MG63 (cell line): ENCODE measurements at regions not wholly inside any gene's neighbourhood (a gene's known extent, or its start where the extent isn't known, plus 50 kb on each side); places are given as distances from the start of the nearest gene placed in this dataset.
"Not testable (repeated sequence)": the region's sequence is repeated elsewhere in the genome, so short reads cannot be mapped to it uniquely, and the experiment has no call there.

Experiments used
- DNase-seq: peaks from one replicate; pipeline ENCODE4 v3.0.0-alpha.2; 2020
- H3K27me3 ChIP-seq: fragments of 250-450 bp; sonication (Bioruptor Pico); 2 replicates; pipeline ENCODE4 v1.5.1; 2020; ENCODE audit warnings: mild to moderate bottlenecking, moderate library complexity
- H3K36me3 ChIP-seq: fragments of 250-450 bp; sonication (Bioruptor Pico); 2 replicates; pipeline ENCODE4 v1.5.1; 2020; ENCODE audit warnings: mild to moderate bottlenecking, moderate library complexity
- H3K4me3 ChIP-seq: fragments of 250-450 bp; sonication (Bioruptor Pico); 2 replicates; pipeline ENCODE4 v1.5.1; 2020; ENCODE audit warnings: mild to moderate bottlenecking, moderate library complexity
- H3K9me3 ChIP-seq: fragments of 250-450 bp; sonication (Bioruptor Pico); 2 replicates; pipeline ENCODE4 v1.5.1; 2020; ENCODE audit warnings: mild to moderate bottlenecking, moderate library complexity

DNA sequence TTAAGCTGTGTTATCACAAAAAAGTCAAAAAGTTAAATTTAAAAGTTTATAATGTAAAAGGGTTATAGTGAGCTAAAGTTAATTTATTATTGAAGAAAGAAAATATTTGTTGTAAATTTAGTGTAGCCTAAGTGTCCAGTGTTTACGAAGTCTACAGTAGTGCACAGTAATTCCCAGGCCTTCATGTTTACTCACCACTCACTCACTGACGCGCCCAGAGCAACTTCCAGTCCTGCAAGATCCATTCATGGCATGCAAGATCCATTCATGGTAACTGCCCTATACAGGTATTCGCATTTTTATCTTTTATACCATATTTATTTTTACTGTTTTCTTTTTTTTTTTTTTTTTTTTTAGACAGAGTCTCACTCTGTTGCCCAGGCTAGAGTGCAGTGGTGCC lies 69.5 kb downstream of the TPRA1 start:
- Histone ChIP-seq H3K9me3 (no peaks in the 10 kb centered on the region), H3K4me3 (no peak overlapping the region), H3K27me3 (peaks cover 14% of the 10 kb centered on the region; the same call in 1 of the 2 replicates), H3K36me3 (no peaks in the 10 kb centered on the region)
- no peak for DNase-seq

DNA sequence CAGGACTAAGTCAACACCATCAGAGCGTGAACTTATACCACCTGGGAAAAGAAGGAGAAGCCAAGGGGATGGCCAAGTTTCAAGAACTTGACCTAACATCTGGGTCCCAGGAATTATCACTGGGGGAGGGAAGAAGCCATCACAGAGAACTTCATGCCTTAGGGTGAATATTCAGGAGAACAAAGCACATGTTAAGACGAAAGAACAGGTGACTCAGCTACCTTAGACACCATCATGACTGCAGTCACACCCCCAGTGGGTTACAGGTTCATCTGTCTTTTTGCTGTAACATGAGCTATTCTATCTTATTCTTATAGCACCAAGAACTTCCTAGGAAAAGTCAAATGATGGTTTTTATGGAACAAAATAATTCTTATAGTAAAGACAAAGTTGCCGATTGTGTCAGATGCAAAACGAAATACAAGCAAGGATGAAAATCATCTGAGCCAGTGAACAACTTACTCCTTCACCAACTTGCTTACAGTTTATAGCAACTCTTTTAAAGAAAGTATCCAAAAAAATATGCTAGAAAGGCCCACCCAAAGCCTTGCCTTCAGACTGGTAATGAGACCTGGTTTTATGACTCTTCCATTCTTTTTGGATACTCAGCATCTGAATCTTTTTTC lies 72.0 kb downstream of the TPRA1 start:
- no peak for DNase-seq
- Histone ChIP-seq H3K27me3 (peaks cover 29% of the 10 kb centered on the region), H3K36me3 (no peaks in the 10 kb centered on the region)

DNA sequence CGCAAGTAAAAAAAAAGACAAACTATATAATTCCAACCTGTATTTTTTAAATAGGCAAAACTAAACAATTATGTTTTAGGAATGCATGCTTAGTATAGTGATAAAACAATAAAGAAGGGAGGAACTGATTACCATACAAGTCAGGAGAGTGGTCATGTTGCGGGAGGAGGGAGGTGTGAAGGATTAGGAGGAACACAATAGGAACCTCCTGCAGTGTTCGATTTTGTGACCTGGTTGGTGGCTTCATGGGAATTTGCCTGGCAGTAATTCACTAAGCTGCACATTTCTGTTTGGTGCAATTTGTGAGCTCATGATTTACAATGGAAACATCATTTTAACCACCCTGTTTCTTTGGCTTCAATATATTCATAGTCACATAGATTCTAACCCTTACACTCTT lies 78.3 kb downstream of the TPRA1 start:
- no peak for DNase-seq
- Histone ChIP-seq H3K36me3 (no peaks in the 10 kb centered on the region), H3K4me3 (no peak overlapping the region), H3K27me3 (peaks cover 44% of the 10 kb centered on the region), H3K9me3 (no peaks in the 10 kb centered on the region)

More for the DNA sequence above, 72.0 kb downstream of the TPRA1 start:
- Histone ChIP-seq H3K9me3 (no peaks in the 10 kb centered on the region), H3K4me3 (no peak overlapping the region)

DNA sequence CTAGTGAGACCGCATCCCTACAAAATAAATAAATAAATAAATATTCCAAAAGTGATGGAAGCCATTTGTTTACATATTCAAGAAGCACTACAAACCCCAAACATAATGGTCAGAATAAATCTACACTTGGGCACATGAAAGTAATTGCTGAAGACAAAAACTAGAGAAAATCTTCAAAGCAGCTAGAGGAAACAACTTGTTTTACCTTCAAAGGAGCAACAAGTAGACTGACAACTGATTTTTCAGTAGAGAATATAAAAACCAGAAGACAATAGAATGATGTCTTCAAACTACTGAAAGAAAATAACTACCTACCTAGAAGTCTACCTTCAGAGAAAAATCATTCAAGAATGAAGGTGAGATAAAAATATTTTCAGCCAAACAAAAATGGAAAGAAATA lies 89.4 kb downstream of the TPRA1 start:
- peaks cover 29% of the 10 kb centered on the region for H3K9me3 ChIP-seq
- H3K4me3 ChIP-seq: no peak overlapping the region
- DNase-seq: no peak
- H3K36me3 ChIP-seq: no peaks in the 10 kb centered on the region
- peaks cover 6% of the 10 kb centered on the region; the same call in 1 of the 2 replicates for H3K27me3 ChIP-seq

DNA sequence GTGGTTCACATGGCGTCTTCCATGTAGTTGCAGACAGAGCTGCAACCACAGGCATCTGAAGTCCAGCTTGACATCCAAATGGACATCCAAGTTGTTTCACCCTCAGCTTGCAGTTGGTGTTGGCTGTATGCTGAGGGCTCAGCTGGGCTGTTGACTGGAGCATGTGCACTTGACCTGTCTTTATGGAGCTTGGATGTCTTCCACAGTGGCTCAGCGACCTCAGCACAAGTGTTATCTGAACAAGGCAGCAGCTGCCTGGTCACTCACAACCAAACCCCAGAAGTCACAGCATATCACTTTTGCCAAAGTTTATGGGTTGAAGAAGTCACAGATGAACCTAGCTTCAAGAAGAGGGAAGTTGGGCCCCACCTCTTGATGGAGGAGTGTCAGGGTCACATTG lies 92.9 kb downstream of the TPRA1 start:
- no peak for DNase-seq
- 0 out of 2 replicates have a peak, but pooled peaks cover 2% of the 10 kb centered on the region for H3K27me3 ChIP-seq
- H3K9me3 ChIP-seq: peaks cover 25% of the 10 kb centered on the region

DNA sequence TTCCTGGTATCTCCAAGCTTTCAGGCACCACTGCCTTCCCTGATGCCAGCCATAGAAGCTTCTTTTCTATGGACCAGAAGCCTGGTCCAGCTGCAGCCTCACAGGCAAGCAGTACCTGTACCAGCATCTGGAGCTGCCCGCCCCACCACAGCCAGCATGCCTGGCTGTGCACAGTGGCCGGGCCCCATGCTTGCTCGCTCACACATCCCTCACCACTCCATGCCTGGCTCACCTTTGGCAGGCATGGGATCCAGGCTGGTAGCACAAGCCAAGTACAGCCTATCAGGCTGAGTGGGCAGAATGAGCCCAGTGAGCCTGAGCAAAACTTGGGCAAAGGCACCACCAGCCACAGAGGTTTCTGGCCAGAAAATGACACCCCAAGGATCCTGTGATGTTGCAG lies 93.4 kb downstream of the TPRA1 start:
- H3K9me3 ChIP-seq: peaks cover 21% of the 10 kb centered on the region
- no peak overlapping the region for H3K4me3 ChIP-seq
- DNase-seq: no peak
- 0 out of 2 replicates have a peak, but pooled peaks cover 2% of the 10 kb centered on the region for H3K27me3 ChIP-seq
- no peaks in the 10 kb centered on the region for H3K36me3 ChIP-seq

More for the DNA sequence above, 92.9 kb downstream of the TPRA1 start:
- H3K36me3 ChIP-seq: no peaks in the 10 kb centered on the region
- no peak overlapping the region for H3K4me3 ChIP-seq

DNA sequence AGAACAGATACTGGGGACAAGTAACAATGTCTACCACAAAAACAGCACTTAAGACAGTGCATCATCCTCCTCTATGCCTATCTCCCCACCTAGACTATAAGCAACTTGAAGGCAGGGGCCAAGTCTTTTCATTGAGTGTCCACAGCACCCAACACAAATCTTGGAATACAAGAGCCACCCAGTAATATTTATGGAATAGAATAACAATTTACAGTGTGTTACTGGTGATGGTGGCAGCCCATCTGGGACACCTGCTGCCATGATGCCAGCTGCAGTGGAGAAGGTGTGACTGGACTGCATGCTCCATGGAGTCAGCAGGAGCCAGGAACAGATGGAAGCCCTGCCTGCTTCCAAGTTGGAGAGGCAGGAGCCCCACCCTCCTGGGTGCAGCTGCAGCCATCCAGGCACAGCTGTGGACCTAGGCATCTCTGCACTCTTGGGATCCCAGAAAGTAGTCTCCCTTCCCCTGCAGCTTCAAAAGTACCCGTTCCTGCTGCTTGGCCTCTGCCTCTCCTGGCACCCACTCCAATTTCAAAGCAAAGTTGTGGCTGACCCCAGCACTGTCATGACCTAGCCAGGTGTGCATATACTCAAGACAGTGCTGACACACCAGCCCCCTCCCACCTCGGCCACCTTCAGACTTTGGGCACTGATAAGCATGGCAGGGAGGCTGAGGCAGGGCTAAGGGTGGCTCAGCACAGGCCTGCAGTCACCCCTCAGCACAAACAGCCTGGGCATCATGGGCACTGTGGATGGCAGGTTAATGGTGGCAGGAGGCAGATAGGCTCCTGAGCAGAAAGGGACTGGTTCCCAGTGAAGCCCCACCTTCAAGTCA lies 94.5 kb downstream of the TPRA1 start:
- peaks cover 11% of the 10 kb centered on the region for H3K9me3 ChIP-seq
- no peaks in the 10 kb centered on the region for H3K36me3 ChIP-seq
- H3K4me3 ChIP-seq: no peak overlapping the region
- no peaks in the 10 kb centered on the region for H3K27me3 ChIP-seq
- DNase-seq: no peak

DNA sequence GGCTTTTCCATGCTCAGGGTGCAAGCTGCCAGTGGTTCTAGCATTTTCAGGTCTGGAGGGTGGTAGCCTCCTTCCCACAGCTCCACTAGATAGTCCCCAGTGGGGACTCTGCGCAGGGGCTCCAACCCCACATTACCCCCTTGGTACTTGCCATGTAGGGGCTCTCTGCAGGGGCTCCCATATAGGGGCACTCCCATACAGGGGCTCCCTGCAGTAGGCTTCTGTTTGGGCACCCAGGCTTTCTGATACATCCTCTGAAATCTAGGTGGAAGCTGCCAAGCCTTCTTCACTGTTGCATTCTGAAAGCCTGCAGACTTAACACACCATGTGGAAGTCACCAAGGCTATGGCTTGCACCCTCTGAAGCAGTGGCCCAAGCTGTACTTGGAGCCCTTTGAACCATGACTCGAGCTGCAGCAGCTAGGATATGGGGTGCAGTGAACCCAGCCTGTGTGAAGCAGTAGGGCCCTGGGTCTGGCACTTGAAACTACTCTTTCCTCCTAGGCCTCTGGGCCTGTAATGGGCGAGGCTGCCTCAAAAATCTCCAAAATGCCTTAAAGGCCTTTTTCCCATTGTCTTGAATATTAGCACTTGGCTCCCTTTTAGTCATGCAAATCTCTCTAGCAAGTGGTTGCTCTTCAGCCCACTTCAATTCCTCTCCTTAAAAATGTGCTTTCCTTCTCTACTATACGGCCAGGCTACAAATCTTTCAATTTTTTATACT lies 96.4 kb downstream of the TPRA1 start:
- DNase-seq: no peak
- Histone ChIP-seq H3K9me3 (peaks cover 3% of the 10 kb centered on the region; the same call in 1 of the 2 replicates), H3K27me3 (no peaks in the 10 kb centered on the region), H3K36me3 (no peaks in the 10 kb centered on the region), H3K4me3 (no peak overlapping the region)

DNA sequence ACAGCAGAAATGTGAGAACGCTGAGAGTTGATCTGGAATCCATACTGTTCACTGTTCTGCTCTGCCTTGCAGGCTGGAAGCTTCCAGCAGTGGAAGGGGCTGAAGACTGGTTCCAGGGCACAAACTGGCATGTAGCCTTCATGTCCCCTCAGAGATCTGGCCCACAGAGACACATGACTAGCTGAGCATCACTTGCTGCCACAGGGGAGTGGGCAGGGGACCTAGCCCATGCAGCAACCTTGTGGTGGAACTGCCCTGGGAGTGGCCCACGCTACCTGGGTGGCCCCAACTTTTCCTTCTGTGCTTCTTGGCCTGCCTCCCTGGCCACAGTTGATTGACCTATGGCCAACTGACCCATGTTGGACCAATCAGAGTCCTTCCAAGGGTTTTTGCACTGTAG lies 98.1 kb downstream of the TPRA1 start:
- no peaks in the 10 kb centered on the region for H3K36me3 ChIP-seq
- no peak overlapping the region for H3K4me3 ChIP-seq
- no peaks in the 10 kb centered on the region for H3K27me3 ChIP-seq
- peaks cover 3% of the 10 kb centered on the region; the same call in 1 of the 2 replicates for H3K9me3 ChIP-seq
- no peak for DNase-seq

DNA sequence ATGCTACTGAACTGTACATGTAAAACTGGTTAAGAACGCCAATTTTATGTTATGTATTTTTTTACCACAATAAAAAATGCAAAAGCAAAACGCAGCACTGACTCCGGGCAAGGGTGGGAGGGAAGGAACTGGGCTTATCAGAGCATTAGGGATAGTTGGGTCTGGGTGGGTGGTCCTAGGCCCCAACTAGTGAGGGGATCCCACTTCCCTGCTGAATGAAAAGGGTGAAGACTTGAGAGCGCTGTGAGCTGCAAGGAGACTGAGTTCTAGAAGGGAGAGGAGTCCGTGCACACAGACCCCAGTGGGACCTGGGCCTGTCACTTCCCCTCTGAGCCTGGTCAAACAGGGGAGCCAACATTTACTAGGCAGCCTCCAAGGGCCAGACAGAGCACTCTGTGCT lies 98.6 kb downstream of the TPRA1 start:
- Histone ChIP-seq H3K27me3 (no peaks in the 10 kb centered on the region), H3K9me3 (peaks cover 3% of the 10 kb centered on the region; the same call in 1 of the 2 replicates), H3K36me3 (no peaks in the 10 kb centered on the region), H3K4me3 (no peak overlapping the region)
- no peak for DNase-seq

DNA sequence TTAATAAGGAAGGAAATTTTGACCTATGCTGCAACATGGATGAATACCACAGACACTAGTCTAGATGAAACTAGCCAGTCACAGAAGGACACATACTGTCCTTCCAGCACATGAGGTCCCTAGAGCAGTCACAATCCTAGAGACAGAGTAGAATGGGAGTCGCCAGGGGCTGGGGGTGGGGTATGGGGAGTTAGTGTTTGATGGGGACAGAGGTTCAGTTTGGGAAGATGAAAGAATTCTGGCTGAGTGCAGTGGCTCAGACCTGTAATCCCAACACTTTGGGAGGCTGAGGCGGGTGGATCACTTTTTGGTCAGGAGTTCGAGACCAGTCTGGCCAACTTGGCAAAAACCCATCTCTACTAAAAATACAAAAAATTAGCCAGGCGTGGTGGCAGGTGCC lies 99.2 kb downstream of the TPRA1 start:
- Histone ChIP-seq H3K9me3 (peaks cover 3% of the 10 kb centered on the region; the same call in 1 of the 2 replicates), H3K36me3 (no peaks in the 10 kb centered on the region), H3K4me3 (no peak overlapping the region), H3K27me3 (no peaks in the 10 kb centered on the region)
- no peak for DNase-seq

DNA sequence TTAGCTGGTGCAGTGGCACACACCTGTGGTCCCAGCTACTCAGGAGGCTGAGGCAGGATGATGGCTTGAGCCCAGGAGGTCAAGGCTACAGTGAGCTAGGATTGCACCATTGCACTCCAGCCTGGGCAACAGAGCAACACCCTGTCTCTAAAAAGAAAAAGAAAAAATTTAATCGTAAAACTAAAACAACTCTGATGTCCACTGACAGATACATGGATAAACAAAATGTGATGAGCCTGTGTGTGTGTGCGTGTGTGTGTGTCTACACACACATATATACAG lies 99.6 kb downstream of the TPRA1 start:
- H3K4me3 ChIP-seq, H3K27me3 ChIP-seq, DNase-seq, H3K9me3 ChIP-seq, H3K36me3 ChIP-seq: not testable (repeated sequence)

DNA sequence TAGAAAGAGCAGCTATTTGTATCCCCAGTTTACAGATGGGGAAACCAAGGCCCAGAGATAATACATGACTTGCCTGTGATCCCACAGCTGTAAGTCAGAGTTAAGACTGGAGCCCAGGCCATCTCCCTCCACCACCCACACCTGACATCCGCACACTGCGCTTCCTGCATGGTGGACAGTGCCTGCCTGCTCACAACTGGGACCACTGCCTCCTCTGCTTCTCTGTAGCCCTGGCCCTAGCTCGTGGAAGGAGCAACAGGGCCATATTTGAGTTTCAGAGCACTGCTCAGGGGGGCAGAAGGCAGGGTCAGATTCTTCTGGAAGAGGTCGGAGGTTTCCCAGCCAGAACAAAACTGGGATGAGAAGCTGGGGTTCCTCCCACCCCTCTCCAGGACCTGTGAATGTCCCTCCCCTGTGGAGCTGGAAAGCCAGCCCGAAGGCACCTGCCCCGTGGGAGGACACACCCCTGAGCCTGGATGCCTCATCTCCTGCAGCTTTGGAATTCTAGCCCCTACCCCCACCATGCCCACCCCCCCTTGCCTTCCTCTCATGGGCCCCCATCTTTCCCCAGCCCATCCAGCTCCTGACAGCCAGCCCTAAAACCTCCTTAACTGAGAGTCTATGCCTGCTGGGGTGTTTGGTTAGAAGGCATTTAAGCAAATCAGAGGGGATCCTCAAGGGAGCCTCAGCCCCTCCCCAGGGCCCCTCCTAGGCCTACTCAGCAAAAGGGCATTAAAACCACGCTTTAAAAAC lies 100.1 kb downstream of the TPRA1 start:
- Histone ChIP-seq H3K36me3 (no peaks in the 10 kb centered on the region), H3K9me3 (peaks cover 3% of the 10 kb centered on the region; the same call in 1 of the 2 replicates), H3K27me3 (no peaks in the 10 kb centered on the region), H3K4me3 (no peak overlapping the region)
- DNase-seq: no peak

DNA sequence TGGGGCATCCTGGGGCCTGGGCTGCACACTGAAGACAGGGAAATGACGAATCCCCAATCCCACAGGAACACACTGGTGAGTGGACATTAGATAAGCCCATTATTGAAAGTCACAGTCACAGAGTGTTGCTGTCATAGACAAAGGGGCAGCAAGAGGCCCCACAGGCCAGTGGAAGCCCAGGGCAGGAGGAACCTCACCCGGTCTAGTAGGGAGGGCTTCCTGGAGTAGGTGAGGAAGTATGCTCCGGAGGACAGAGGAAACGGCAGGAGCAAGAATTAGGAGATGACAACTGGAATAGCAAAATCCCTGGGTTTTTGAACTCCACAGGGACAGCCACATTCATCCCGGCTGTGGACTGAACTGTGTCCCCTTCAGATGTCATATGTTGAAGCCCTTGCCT lies 101.2 kb downstream of the TPRA1 start:
- Histone ChIP-seq H3K9me3 (peaks cover 3% of the 10 kb centered on the region; the same call in 1 of the 2 replicates), H3K36me3 (no peaks in the 10 kb centered on the region), H3K27me3 (no peaks in the 10 kb centered on the region), H3K4me3 (no peak overlapping the region)
- DNase-seq: no peak

DNA sequence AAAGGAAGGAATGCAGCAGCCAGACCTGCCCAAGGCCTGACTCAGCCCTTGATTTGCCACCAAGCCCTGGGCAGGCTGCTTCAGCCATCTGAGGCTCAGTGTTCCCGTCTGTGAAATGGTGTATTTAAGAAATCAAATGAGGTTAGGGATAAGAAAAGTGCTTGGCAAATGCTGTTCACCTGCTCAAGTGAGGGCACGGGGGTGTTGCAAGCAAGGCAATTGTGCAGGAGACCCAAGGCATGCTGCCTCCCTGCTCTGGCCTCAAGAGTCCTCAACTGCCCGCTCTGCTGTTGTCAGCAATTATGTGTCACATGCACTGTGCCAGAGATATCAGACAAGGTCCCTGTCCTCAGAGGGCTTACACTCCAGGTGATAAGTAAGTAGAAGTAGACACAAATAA lies 101.8 kb downstream of the TPRA1 start:
- H3K27me3 ChIP-seq: no peaks in the 10 kb centered on the region
- no peaks in the 10 kb centered on the region for H3K36me3 ChIP-seq
- peaks cover 3% of the 10 kb centered on the region; the same call in 1 of the 2 replicates for H3K9me3 ChIP-seq
- DNase-seq: no peak
- H3K4me3 ChIP-seq: no peak overlapping the region

DNA sequence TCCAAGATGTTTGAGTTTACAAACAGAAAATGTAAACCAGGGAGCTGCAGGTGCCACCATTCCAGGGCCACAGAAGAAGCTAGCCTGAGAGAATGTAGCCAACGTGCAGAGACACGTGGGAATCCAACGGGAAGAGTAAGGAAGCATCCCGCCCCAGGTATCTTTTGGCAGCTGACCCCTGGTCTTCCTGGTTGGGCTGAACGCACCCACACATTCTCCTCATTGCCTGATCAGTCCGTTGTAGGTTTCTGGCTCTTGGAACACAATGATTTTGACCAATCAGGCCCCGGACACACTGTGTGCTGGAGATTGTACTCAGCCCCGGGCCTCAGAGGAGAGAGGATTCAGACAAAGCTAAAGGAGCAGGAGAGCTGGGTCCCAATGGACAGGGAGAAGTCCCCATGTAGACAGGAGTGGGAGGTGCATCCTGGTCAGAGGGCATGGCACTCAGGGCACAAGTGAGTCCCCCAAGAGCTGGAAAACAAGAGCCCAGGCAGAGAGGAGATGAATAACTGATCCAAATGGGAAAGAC lies 102.3 kb downstream of the TPRA1 start:
- Histone ChIP-seq H3K9me3 (peaks cover 3% of the 10 kb centered on the region; the same call in 1 of the 2 replicates), H3K4me3 (no peak overlapping the region), H3K27me3 (no peaks in the 10 kb centered on the region), H3K36me3 (no peaks in the 10 kb centered on the region)
- no peak for DNase-seq
